T-helper 2 cell treated with Interferon-gamma antibody and Interleukin-4, amounts not matched to agents 5 μg/mL and 100 μg/mL, for 36 hours (primary cell): ENCODE measurements at regions not wholly inside any gene's neighbourhood (a gene's known extent, or its start where the extent isn't known, plus 50 kb on each side); places are given as distances from the start of the nearest gene placed in this dataset.
A peak's percentile ranks its signal among the peaks of the same experiment; 100 is the strongest.
"Not testable (repeated sequence)": the region's sequence is repeated elsewhere in the genome, so short reads cannot be mapped to it uniquely, and the experiment has no call there.

ENCODE experiments used
- DNase-seq: peaks from one replicate; pipeline ENCODE4 v3.0.0; 2021; ENCODE audit warnings: low spot score
- H3K27ac Mint-ChIP-seq: one replicate; pipeline ENCODE4 v1.8.0; 2021; ENCODE audit warnings: mild to moderate bottlenecking, mixed read lengths
- H3K27me3 Mint-ChIP-seq: one replicate; pipeline ENCODE4 v1.8.0; 2021; ENCODE audit warnings: low read depth, mixed read lengths
- H3K36me3 Mint-ChIP-seq: one replicate; pipeline ENCODE4 v1.8.0; 2021; ENCODE audit warnings: low read depth, mixed read lengths
- H3K4me1 Mint-ChIP-seq: one replicate; pipeline ENCODE4 v1.8.0; 2021; ENCODE audit warnings: low read depth, mixed read lengths
- H3K4me3 Mint-ChIP-seq: one replicate; pipeline ENCODE4 v1.8.0; 2022; ENCODE audit warnings: mild to moderate bottlenecking, moderate library complexity, mixed read lengths
- H3K9me3 Mint-ChIP-seq: one replicate; pipeline ENCODE4 v1.8.0; 2021; ENCODE audit warnings: mixed read lengths

- no peak overlapping the region for H3K27ac Mint-ChIP-seq
- H3K9me3 Mint-ChIP-seq = no peaks in the 10 kb centered on the region
These were observed 159.6 kb upstream of the C14orf180 start for GRCh38 chr14:104419865-104420505.

DNA sequence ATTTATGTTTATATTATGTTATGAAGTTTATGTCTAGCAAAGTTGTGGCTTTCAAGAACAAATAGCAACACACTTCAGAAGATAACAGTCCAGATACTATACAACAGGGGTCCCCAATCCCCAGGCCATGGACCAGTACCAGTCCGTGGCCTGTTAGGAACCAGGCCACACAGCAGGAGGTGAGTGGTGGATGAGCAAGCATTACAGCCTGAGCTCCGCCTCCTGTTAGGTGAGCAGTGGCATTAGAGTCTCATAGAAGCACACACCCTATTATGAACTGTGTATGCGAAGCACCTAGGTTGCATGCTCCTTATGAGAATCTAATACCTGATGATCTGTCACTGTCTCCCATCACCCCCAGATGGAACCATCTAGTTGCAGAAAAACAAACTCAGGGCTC is 159.0 kb upstream of the C14orf180 start:
- not testable (repeated sequence) for H3K4me3 Mint-ChIP-seq, H3K36me3 Mint-ChIP-seq, H3K9me3 Mint-ChIP-seq, H3K27ac Mint-ChIP-seq, H3K4me1 Mint-ChIP-seq, DNase-seq
- H3K27me3 Mint-ChIP-seq = peaks cover 15% of the 10 kb centered on the region

More at GRCh38 chr14:104419865-104420505, 159.6 kb upstream of the C14orf180 start:
- H3K36me3 Mint-ChIP-seq = no peaks in the 10 kb centered on the region
- peaks cover 18% of the 10 kb centered on the region for H3K27me3 Mint-ChIP-seq
- no peak overlapping the region for H3K4me3 Mint-ChIP-seq
- no peak for DNase-seq
- no peaks in the 10 kb centered on the region for H3K4me1 Mint-ChIP-seq

DNA sequence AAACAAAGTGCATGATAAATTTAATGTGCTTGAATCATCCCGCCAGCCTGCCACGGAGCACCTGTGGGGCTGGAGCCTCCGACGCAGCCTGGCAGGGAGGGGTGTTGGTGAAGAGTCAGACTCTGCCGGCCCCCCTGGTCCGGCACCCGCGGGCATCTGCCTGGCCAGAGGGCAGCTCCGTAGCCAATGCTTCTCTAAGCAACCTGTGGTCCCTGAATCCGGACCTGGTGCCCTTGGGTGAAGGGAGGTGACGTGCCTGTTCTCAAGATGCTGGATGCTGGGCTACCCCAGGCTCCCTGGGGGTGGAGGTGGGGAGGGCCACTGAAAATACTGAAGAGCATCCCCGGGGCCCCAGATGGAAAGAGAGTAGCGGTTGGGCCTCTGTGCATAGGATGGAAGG is 158.6 kb upstream of the C14orf180 start:
- Mint-ChIP-seq H3K9me3 (no peaks in the 10 kb centered on the region), H3K36me3 (no peaks in the 10 kb centered on the region), H3K4me3 (no peak overlapping the region), H3K27me3 (peaks cover 15% of the 10 kb centered on the region), H3K27ac (no peak overlapping the region), H3K4me1 (no peaks in the 10 kb centered on the region)
- DNase-seq = no peak

GRCh38 chr14:104421401-104421821 is 158.2 kb upstream of the C14orf180 start:
- no peak for DNase-seq
- Mint-ChIP-seq H3K4me3 (no peak overlapping the region), H3K9me3 (no peaks in the 10 kb centered on the region), H3K36me3 (no peaks in the 10 kb centered on the region), H3K27me3 (peaks cover 15% of the 10 kb centered on the region), H3K4me1 (no peaks in the 10 kb centered on the region), H3K27ac (no peak overlapping the region)

- H3K4me1 Mint-ChIP-seq = no peaks in the 10 kb centered on the region
- H3K36me3 Mint-ChIP-seq = no peaks in the 10 kb centered on the region
- H3K27ac Mint-ChIP-seq = no peak overlapping the region
- H3K27me3 Mint-ChIP-seq = peaks cover 13% of the 10 kb centered on the region
- no peak for DNase-seq
- H3K9me3 Mint-ChIP-seq = no peaks in the 10 kb centered on the region
- no peak overlapping the region for H3K4me3 Mint-ChIP-seq
These were observed 157.4 kb upstream of the C14orf180 start for GRCh38 chr14:104421892-104422828.

DNA sequence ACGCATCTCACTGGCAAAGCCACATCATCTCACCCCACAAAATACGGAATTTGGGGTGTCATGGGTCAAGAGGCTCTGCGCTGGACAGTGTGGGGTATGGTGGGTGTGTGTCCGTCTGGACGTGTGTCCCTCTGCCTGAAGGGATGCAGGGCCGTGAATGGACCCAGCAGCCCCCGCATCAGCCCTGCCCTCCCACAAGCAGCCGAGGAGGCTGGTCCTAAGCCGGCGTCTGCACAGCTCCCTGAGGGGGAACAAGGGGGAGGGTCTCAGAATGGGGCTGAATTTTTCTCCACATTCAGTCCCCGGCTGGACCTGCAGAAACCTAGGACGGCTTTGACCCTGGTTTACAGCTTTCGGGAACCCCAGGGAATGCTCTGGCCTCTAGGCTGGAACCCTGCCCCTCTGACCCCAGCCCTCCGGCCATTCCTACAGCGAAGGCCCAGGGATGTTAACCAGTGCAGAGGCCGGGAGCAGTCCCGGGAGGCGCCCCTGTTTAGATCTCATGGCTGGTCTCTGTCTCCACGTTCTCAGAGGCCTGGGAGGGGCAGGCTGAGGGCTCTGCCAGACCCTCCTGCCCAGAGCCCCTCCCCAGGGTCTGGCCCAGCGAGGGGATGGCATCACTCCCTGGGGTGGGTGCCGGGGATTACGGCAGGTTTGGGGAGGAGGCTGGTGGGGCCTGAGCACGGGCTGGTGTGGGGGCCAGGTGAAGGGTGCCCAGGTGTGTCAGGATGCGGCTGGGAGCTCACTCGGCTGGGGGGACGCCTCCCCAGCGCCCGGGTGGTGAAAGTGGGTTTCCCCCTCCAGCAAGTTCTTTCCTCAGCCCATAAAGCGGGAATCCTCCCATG is 156.5 kb upstream of the C14orf180 start:
- Mint-ChIP-seq H3K27me3 (peaks cover 10% of the 10 kb centered on the region), H3K4me3 (no peak overlapping the region), H3K27ac (no peak overlapping the region), H3K9me3 (no peaks in the 10 kb centered on the region), H3K36me3 (no peaks in the 10 kb centered on the region), H3K4me1 (no peaks in the 10 kb centered on the region)
- no peak for DNase-seq

- DNase-seq = no peak
- Mint-ChIP-seq H3K9me3 (no peaks in the 10 kb centered on the region), H3K4me1 (no peaks in the 10 kb centered on the region), H3K4me3 (no peak overlapping the region), H3K36me3 (no peaks in the 10 kb centered on the region), H3K27me3 (peaks cover 6% of the 10 kb centered on the region), H3K27ac (no peak overlapping the region)
These were observed 155.7 kb upstream of the C14orf180 start for GRCh38 chr14:104423701-104424405.

DNA sequence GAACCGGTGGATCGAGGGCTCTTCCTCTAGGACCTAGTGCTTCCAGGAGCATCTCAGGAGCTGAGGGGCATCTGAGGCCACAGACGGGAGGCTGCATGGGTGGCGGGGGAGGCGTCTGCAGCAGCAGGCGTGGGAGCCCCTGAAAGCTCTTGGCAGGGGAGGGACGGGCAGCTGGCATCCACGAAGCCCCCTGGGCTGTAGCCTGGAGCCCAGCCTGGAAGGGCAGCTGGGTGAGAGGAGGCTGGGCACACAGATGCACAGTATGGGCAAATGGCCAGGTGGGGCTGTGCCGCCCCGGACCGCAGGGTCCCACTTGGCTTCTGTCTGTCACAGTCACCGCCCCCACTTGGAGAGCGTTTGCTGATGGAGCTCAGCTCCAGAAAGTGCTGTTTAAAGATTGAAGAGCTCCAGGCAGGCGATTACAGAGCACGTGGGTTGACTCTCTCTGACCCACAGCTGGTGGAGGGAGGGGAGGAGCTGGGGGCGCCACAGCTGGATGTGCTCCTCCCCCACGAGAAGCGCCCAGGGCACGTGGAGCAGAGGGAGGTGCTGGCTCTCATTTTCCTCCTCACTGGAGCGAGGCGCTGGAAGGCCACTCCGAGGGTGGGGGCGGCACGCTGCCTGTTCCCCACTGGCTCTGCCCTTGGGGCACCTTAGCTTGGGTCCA is 155.0 kb upstream of the C14orf180 start:
- no peak for DNase-seq
- Mint-ChIP-seq H3K9me3 (no peaks in the 10 kb centered on the region), H3K27ac (no peak overlapping the region), H3K4me1 (no peaks in the 10 kb centered on the region), H3K27me3 (peaks cover 3% of the 10 kb centered on the region), H3K36me3 (no peaks in the 10 kb centered on the region), H3K4me3 (no peak overlapping the region)

GRCh38 chr14:104425171-104425681 is 154.3 kb upstream of the C14orf180 start:
- no peaks in the 10 kb centered on the region for H3K9me3 Mint-ChIP-seq
- no peak overlapping the region for H3K4me3 Mint-ChIP-seq
- H3K36me3 Mint-ChIP-seq = no peaks in the 10 kb centered on the region
- no peak overlapping the region for H3K27ac Mint-ChIP-seq
- DNase-seq = no peak
- H3K4me1 Mint-ChIP-seq = no peaks in the 10 kb centered on the region
- H3K27me3 Mint-ChIP-seq = no peaks in the 10 kb centered on the region

- Mint-ChIP-seq H3K27me3 (no peaks in the 10 kb centered on the region), H3K9me3 (no peaks in the 10 kb centered on the region), H3K4me3 (no peak overlapping the region), H3K36me3 (no peaks in the 10 kb centered on the region), H3K27ac (no peak overlapping the region), H3K4me1 (no peaks in the 10 kb centered on the region)
- DNase-seq = no peak
These were observed 153.6 kb upstream of the C14orf180 start for GRCh38 chr14:104425763-104426646.

GRCh38 chr14:104427131-104427851 is 152.3 kb upstream of the C14orf180 start:
- H3K27me3 Mint-ChIP-seq = no peaks in the 10 kb centered on the region

More at GRCh38 chr14:104427131-104427851, 152.3 kb upstream of the C14orf180 start:
- Mint-ChIP-seq H3K9me3 (no peaks in the 10 kb centered on the region), H3K4me1 (no peaks in the 10 kb centered on the region), H3K27ac (no peak overlapping the region), H3K36me3 (no peaks in the 10 kb centered on the region), H3K4me3 (no peak overlapping the region)
- peak; percentile 2 for DNase-seq
